GM12865 (cell line): ENCODE measurements at regions not wholly inside any gene's neighbourhood (a gene's known extent, or its start where the extent isn't known, plus 50 kb on each side); places are given as distances from the start of the nearest gene placed in this dataset.

ENCODE experiments used
- DNase-seq: peaks from one replicate; pipeline ENCODE4 v3.0.0; 2010; ENCODE audit warnings: low read depth
- H3K4me3 ChIP-seq: 2 replicates; pipeline ENCODE4 v1.5.1; 2011; ENCODE audit warnings: mild to moderate bottlenecking, low read depth, low read length, control low read depth
- TF ChIP-seq, protein P1 (sequence below): IDR thresholded peaks from 2 replicates; pipeline ENCODE4 v1.5.1; 2011; ENCODE audit warnings: low read length, control low read depth, low read depth, inconsistent platforms; ENCODE audit not compliant: insufficient read depth; ENCODE audit errors: missing control alignments

DNA sequence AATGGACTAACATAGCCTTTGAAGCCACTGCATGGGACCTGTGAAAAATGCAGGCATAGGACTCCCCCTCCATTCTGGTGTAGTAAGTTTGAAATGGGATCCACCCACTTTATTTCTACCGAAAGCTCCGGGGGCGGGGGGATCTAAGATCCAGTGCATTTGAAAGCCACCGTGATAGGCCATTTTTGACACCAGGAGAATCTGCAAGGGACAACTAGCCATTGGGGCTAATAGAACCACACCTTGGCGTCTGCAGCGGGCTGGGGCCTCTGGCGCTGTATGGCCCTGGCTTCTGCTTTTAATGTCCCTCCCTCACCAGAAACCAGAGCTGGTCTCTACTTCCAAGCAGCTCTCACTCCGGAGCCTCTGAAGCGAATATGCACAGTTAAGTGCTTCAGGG lies 60.1 kb upstream of the GPR26 start:
- no peak for DNase-seq
- H3K4me3 ChIP-seq: no peak overlapping the region
- TF ChIP-seq, protein P1, sequence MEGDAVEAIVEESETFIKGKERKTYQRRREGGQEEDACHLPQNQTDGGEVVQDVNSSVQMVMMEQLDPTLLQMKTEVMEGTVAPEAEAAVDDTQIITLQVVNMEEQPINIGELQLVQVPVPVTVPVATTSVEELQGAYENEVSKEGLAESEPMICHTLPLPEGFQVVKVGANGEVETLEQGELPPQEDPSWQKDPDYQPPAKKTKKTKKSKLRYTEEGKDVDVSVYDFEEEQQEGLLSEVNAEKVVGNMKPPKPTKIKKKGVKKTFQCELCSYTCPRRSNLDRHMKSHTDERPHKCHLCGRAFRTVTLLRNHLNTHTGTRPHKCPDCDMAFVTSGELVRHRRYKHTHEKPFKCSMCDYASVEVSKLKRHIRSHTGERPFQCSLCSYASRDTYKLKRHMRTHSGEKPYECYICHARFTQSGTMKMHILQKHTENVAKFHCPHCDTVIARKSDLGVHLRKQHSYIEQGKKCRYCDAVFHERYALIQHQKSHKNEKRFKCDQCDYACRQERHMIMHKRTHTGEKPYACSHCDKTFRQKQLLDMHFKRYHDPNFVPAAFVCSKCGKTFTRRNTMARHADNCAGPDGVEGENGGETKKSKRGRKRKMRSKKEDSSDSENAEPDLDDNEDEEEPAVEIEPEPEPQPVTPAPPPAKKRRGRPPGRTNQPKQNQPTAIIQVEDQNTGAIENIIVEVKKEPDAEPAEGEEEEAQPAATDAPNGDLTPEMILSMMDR: no peak

DNA sequence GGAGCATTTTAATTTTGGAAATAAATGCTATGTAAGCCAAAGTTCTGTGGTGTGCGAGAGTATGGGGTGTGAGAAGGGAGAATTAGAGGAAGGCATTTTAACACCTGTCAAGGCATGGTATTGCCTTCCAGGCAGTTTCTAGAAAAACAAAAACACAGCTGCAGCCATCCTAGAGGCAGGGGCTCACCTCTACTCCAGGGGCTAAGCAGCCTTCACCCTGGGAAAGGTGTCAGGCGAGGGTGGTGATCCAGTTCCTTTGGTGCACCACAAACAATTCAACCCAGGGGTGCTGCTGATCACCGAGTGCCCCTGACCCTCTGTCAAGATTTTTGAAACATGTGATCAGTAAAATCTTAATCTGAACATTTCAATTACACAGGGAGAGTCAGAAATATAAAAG lies 59.2 kb upstream of the GPR26 start:
- TF ChIP-seq, protein P1: no peak
- DNase-seq: no peak
- no peak overlapping the region for H3K4me3 ChIP-seq

DNA sequence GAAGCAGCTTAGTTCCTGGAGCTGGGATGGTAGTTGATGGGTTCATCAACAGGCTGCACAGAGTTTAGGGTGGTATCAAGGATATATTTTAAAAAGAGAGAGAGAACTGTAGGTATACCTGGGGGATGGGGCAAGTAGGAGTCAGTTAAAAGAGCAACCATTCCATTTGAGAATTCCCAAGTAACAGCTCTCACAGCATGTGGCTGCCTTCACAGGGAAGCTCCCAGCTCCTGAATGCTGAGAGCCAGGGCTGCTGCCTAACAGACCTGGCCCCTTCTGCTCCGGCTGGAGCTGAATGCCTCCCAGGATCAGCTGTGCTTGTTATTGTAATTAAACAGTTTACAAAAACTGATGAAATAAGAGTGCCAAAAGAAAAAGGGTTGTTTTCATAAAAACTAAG lies 58.8 kb upstream of the GPR26 start:
- DNase-seq: no peak
- TF ChIP-seq, protein P1: no peak
- no peak overlapping the region for H3K4me3 ChIP-seq

DNA sequence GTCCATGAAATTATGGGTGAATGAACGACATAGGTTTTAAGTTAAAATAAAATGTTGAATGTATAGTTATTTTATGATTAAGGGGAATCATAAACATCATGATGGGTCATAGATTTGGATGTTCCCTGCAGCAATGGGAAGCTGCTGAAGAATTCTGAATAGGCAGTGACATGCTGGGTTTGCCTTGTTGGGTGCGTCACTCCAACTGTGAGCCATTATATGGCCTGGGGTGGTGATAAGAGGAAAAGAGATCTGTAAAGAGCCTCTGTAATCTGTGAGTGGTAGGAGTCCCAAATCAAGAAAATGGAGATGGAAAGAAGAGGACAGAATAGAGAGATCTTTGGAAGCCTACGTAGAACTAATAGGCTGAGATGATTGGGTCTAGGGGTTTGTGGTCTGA lies 58.1 kb upstream of the GPR26 start:
- H3K4me3 ChIP-seq: no peak overlapping the region
- TF ChIP-seq, protein P1: no peak
- DNase-seq: no peak

DNA sequence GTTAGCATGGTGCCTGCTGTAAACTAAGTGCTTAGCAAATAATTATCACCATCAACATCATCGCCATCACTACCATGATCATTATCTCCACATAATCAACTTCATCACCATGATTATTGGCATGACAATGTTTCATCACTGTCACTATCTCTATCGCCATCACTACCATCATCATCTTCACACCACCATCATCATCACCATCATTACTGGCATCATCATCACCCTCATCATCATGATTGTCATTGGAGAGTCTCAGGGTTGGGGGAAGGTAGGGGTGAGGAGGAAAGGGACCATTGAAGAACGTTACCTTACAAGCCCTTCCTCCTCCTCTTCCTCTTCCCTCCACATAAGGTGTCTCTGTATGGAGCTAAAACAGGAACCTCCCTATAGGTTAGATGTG lies 54.9 kb upstream of the GPR26 start:
- no peak for DNase-seq
- TF ChIP-seq, protein P1: no peak
- H3K4me3 ChIP-seq: no peak overlapping the region

DNA sequence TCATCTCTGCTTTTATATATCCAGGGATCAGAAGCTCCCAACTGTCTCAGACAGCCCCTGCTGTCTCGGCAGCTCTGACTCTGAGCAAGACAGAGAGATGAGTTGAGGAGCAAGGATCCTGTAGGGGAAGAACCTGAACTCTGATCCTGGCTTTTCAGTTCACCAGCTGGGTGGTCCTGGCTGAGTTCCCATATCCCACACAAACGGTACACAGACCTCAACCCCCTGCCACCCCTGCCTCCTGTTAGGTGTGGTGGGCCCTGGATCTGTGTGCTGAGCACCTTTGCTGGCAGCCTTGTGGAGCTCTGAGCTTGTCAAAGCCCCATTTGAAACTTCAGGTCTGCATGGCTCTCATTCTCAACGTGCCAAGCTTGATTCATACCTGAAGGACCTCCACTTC lies 54.3 kb upstream of the GPR26 start:
- TF ChIP-seq, protein P1: no peak

DNA sequence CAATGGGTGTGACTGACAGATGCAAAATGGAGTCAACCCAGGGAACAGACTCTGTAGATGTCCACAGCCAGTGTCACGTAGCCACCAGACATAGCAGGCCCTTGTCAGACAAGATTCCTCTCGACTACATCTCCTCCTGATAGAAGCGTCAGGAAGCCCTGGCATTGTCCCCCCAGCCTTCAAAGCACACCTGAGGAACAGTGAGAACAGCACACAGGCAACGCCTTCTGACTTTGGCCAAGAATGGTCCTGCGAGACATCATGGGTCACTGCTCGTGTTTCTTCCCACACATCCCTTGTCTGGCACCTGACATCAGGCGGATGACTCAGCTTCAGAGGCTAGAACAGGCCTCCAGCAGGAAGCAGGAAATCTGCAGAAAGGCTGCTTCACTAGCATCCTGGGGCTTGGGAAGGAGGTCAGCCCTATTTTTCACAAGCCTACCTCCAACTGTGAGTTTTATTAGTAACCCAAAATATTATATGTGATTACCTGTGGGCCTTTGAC lies 52.8 kb upstream of the GPR26 start:
- no peak for DNase-seq
- H3K4me3 ChIP-seq: no peak overlapping the region
- TF ChIP-seq, protein P1: no peak

More for the DNA sequence above, 54.3 kb upstream of the GPR26 start:
- no peak overlapping the region for H3K4me3 ChIP-seq
- DNase-seq: no peak
